ENCODE measurements at regions not wholly inside any gene's neighbourhood (a gene's known extent, or its start where the extent isn't known, plus 50 kb on each side); places are given as distances from the start of the nearest gene placed in this dataset.

DNA sequence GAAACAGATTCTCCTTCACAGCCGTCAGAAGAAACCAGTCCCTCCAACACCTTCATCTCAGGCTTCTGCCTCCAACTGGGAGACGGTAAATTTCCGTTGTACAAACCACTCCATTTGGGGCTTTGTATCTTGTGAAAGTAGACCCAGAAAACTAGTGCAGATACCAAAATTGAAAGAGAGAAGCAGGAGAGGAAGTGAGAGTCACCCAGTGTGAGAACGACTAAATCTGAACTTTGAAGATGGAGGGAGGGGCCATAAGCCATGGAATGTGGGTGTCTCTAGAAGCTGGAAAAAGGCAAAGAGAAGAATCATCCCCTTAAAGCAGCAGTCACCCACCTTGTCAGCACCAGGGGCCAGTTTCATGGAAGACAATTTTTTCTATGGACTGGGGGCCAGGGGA is 88.3 kb upstream of the LRATD1 start:
- Mint-ChIP-seq H3K27me3 (ENCODE audit: low read depth) (no peaks in the 10 kb centered on the region), H3K4me3 (no peak overlapping the region), H3K4me1 (no peaks in the 10 kb centered on the region), H3K36me3 (ENCODE audit: insufficient read depth in 1 of 3, low read depth in 3 of 3) (peaks cover 3 to 7% (median 3%) of the 10 kb centered on the region in 3 experiments; a peak in 3 of 7 replicates), H3K9me3 (peaks cover 9 to 13% of the 10 kb centered on the region in 2 experiments), H3K27ac (no peak overlapping the region)
- no peak overlapping the region for H3K14ac ChIP-seq (ENCODE audit: insufficient read depth, low read length)
- H2AK5ac ChIP-seq (ENCODE audit: insufficient read length, low read length): no peak overlapping the region
- H2BK20ac ChIP-seq (ENCODE audit: low read depth, low read length, poor library complexity, severe bottlenecking): no peak overlapping the region
- no peak overlapping the region for H4K8ac ChIP-seq (replicated peaks; ENCODE audit: insufficient read length, low read depth, low read length)
- no peaks in the 10 kb centered on the region for H3K27me3 ChIP-seq (ENCODE audit: insufficient read depth, low read length)
- no peaks in the 10 kb centered on the region for H3K9me3 ChIP-seq (ENCODE audit: control insufficient read depth, low read depth, low read length)
- no peak overlapping the region for H4K91ac ChIP-seq (ENCODE audit: insufficient read length, low read depth, low read length)
- no peaks in the 10 kb centered on the region for H3K79me1 ChIP-seq (ENCODE audit: insufficient read depth, low read depth, low read length, poor library complexity, severe bottlenecking)
- no peaks in the 10 kb centered on the region for H3K4me1 ChIP-seq (ENCODE audit: insufficient read depth, low read length)
- TF ChIP-seq CTCF (conservative IDR thresholded peaks at IDR 0.05): no peak
- no CpG with 5 or more reads among the region's 4 CpGs for WGBS (ENCODE audit: extremely low coverage, insufficient read length, low lambda C conversion rate)
- H3K23me2 ChIP-seq (ENCODE audit: insufficient read length, low read depth, low read length, poor library complexity, severe bottlenecking): no peaks in the 10 kb centered on the region
- no peak overlapping the region for H2BK12ac ChIP-seq (ENCODE audit: insufficient read length, low read depth, low read length)
- H2BK15ac ChIP-seq (ENCODE audit: low read depth, low read length): no peak overlapping the region
- no peak overlapping the region for H3K4ac ChIP-seq (ENCODE audit: low read depth, low read length)
- no peak overlapping the region for H3T11ph ChIP-seq (ENCODE audit: low read length)
- no peak overlapping the region for H3K9ac ChIP-seq (ENCODE audit: extremely low read depth, insufficient read length, low read length)
- no peak overlapping the region for H3K18ac ChIP-seq (ENCODE audit: insufficient read length, low read depth, low read length)
- H3K4me2 ChIP-seq (ENCODE audit: insufficient read depth, insufficient read length, low read length): no peak overlapping the region
- no peaks in the 10 kb centered on the region for H4K20me1 ChIP-seq (ENCODE audit: control insufficient read depth, insufficient read depth, insufficient read length)
- H2BK120ac ChIP-seq (ENCODE audit: low read depth, low read length, poor library complexity, severe bottlenecking): no peak overlapping the region
- no peak overlapping the region for H2BK5ac ChIP-seq (ENCODE audit: insufficient read length, low read length)
- no peaks in the 10 kb centered on the region for H3K79me2 ChIP-seq (ENCODE audit: insufficient read depth, low read length)
- no peak overlapping the region for H3K56ac ChIP-seq (ENCODE audit: insufficient read length, low read depth, low read length)
- H3K23ac ChIP-seq (ENCODE audit: insufficient read length, low read depth, low read length): no peak overlapping the region
- no peak for DNase-seq
- no peak overlapping the region for H2AFZ ChIP-seq (ENCODE audit: low read length)
- H4K5ac ChIP-seq (ENCODE audit: insufficient read length, low read depth, low read length): no peak overlapping the region
- no peak overlapping the region for H3K27ac ChIP-seq (ENCODE audit: insufficient read length, low read depth, low read length)
